Esophagus muscularis mucosa (tissue), 4 donors: ENCODE measurements at regions not wholly inside any gene's neighbourhood (a gene's known extent, or its start where the extent isn't known, plus 50 kb on each side); places are given as distances from the start of the nearest gene placed in this dataset.

Source experiments
- DNase-seq: peaks from one replicate; pipeline ENCODE4 v3.0.0-alpha.2; 2017; ENCODE audit errors: extremely low spot score
- H3K27ac ChIP-seq, 4 donors: fragments of 200-600 bp; sonication (generic); replicated peaks in 1 of 4; 1 replicate in 3 of 4; 2 replicates in 1 of 4; pipeline ENCODE4 v1.5.1; 2016 to 2019; ENCODE audit warnings: mild to moderate bottlenecking in 1 of 4
- H3K27me3 ChIP-seq, 4 donors: fragments of 200-600 bp; sonication (generic); one replicate each; pipeline versions ENCODE4 v1.5.1 to v1.6.0; 2016 to 2019
- H3K36me3 ChIP-seq, 4 donors: fragments of 200-600 bp; sonication (generic); one replicate each; pipeline ENCODE4 v1.5.1; 2016 to 2019
- H3K4me1 ChIP-seq, 4 donors: fragments of 200-600 bp; sonication (generic); one replicate each; pipeline ENCODE4 v1.5.1; 2016 to 2019
- H3K4me3 ChIP-seq, 4 donors: fragments of 200-600 bp; sonication (generic); 1 replicate in 2 of 4; 2 replicates in 2 of 4; pipeline ENCODE4 v1.5.1; 2016 to 2019; ENCODE audit warnings: mild to moderate bottlenecking in 4 of 4, moderate library complexity in 1 of 4
- H3K9me3 ChIP-seq, 4 donors: fragments of 200-600 bp; sonication (generic); 1 replicate in 3 of 4; 2 replicates in 1 of 4; pipeline ENCODE4 v1.5.1; 2016 to 2019
- EP300 ChIP-seq: sonication (generic); formaldehyde crosslinking; IDR thresholded peaks from one replicate; pipeline ENCODE4 v1.6.1; 2017; ENCODE audit warnings: antibody characterized with exemption
- POLR2A ChIP-seq: fragments of 450-650 bp; IDR thresholded peaks from one replicate; pipeline ENCODE4 v1.6.1; 2017; ENCODE audit warnings: antibody characterized with exemption, moderate library complexity, mild to moderate bottlenecking, low read depth
- POLR2AphosphoS5 ChIP-seq, 2 donors: sonication (generic); formaldehyde crosslinking; IDR thresholded peaks; one replicate each; pipeline ENCODE4 v1.6.1; 2017; ENCODE audit warnings: antibody characterized with exemption in 2 of 2
- WGBS: methylation state at CpG from one replicate; pipeline ENCODE4 v1.1.5; 2018; 5-methylcytosine and 5-hydroxymethylcytosine counted together
- intact Hi-C: fragments of 100-400 bp; cut with DNase I; formaldehyde crosslinking; loops from one replicate; pipeline ENCODE4 v1.15.1; 2023
- TF ChIP-seq, protein P1 (sequence below), 3 experiments: fragments of 200-600 bp in 2 of 3; fragments of 450-650 bp in 1 of 3; sonication (generic) in 2 of 3; IDR thresholded peaks; one replicate each; pipeline ENCODE4 v1.5.1; 2017 to 2019; ENCODE audit warnings: antibody characterized with exemption in 3 of 3, mild to moderate bottlenecking in 2 of 3, moderate library complexity in 1 of 3

DNA sequence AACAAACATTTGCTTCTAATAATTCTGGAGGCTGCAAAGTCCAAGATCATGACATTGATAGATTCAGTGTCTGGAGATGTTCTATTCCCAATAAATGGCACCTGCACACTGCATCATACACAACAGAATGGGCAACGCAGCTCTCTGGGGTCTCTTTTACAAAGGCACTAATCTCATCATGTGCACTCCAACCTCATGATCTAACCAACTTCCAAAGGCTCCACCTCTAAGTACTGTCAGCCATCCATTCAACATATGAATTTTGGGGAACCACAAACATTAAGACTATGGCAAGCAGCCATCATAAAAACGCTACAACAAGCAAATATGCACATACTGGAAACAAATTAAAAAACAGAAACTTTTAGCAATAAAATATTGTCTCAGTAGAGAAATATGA is 121.1 kb downstream of the CYLC2 start:
- Histone ChIP-seq H3K4me1 (no peaks in the 10 kb centered on the region), H3K27me3 (no peaks in the 10 kb centered on the region), H3K36me3 (no peaks in the 10 kb centered on the region), H3K9me3 (no peaks in the 10 kb centered on the region), H3K4me3 (no peak overlapping the region), H3K27ac (no peak overlapping the region)
- intact Hi-C loops: no loop called here
- WGBS: 59% methylated on average over 2 of the region's 2 CpGs
- DNase-seq: no peak
- TF ChIP-seq, protein P1, sequence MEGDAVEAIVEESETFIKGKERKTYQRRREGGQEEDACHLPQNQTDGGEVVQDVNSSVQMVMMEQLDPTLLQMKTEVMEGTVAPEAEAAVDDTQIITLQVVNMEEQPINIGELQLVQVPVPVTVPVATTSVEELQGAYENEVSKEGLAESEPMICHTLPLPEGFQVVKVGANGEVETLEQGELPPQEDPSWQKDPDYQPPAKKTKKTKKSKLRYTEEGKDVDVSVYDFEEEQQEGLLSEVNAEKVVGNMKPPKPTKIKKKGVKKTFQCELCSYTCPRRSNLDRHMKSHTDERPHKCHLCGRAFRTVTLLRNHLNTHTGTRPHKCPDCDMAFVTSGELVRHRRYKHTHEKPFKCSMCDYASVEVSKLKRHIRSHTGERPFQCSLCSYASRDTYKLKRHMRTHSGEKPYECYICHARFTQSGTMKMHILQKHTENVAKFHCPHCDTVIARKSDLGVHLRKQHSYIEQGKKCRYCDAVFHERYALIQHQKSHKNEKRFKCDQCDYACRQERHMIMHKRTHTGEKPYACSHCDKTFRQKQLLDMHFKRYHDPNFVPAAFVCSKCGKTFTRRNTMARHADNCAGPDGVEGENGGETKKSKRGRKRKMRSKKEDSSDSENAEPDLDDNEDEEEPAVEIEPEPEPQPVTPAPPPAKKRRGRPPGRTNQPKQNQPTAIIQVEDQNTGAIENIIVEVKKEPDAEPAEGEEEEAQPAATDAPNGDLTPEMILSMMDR (IDR thresholded peaks at IDR 0.05): no peak

GRCh38 chr9:103126494-103126893 is 131.4 kb downstream of the CYLC2 start:
- intact Hi-C loops: no loop called here
- H3K27me3 ChIP-seq: no peaks in the 10 kb centered on the region
- no peaks in the 10 kb centered on the region for H3K36me3 ChIP-seq
- TF ChIP-seq POLR2A (no peak), POLR2AphosphoS5 (IDR thresholded peaks at IDR 0.05) (no peak), EP300 (no peak)
- TF ChIP-seq, protein P1 (IDR thresholded peaks at IDR 0.05): no peak
- 74% methylated on average over 2 of the region's 2 CpGs for WGBS
- no peak overlapping the region for H3K27ac ChIP-seq
- H3K4me3 ChIP-seq: no peak overlapping the region
- H3K4me1 ChIP-seq: no peaks in the 10 kb centered on the region
- no peak for DNase-seq
- peaks cover 0 to 32% (median 9%) of the 10 kb centered on the region in 4 donors for H3K9me3 ChIP-seq

- no peak for DNase-seq
- H3K36me3 ChIP-seq: no peaks in the 10 kb centered on the region
- H3K9me3 ChIP-seq: no peaks in the 10 kb centered on the region
- H3K4me1 ChIP-seq: no peaks in the 10 kb centered on the region
- WGBS: 85% methylated on average over 2 of the region's 2 CpGs
- intact Hi-C loops: no loop called here
- no peak overlapping the region for H3K27ac ChIP-seq
- no peaks in the 10 kb centered on the region for H3K27me3 ChIP-seq
- no peak overlapping the region for H3K4me3 ChIP-seq
- TF ChIP-seq POLR2AphosphoS5 (IDR thresholded peaks at IDR 0.05) (no peak), POLR2A (no peak), EP300 (no peak)
- TF ChIP-seq, protein P1 (IDR thresholded peaks at IDR 0.05): no peak
Observed at GRCh38 chr9:103139891-103140290, 144.8 kb downstream of the CYLC2 start.

DNA sequence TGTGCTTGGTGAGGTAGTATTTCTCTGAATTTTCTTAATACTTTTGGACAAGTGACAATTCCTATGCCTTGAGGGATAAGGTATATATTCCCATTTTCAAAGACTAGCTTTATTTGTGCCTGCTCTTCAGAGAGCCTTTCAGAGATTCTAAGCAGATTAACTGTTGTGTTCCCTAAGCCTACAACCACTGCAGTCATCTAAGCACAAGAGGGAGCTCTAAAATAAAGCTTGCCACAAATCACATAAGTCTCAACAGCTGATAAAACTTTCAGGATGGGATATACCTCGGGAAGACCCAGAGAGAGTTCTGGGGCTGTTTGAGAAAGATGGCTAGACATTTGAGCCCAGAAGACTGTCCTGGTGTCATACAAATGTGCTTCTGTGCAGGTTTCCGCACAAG is 157.3 kb downstream of the CYLC2 start:
- WGBS: 65% methylated on average over 2 of the region's 2 CpGs
- TF ChIP-seq EP300: no peak
- TF ChIP-seq POLR2AphosphoS5 (IDR thresholded peaks at IDR 0.05): no peak
- TF ChIP-seq, protein P1 (IDR thresholded peaks at IDR 0.05): no peak
- no peak for TF ChIP-seq POLR2A

DNA sequence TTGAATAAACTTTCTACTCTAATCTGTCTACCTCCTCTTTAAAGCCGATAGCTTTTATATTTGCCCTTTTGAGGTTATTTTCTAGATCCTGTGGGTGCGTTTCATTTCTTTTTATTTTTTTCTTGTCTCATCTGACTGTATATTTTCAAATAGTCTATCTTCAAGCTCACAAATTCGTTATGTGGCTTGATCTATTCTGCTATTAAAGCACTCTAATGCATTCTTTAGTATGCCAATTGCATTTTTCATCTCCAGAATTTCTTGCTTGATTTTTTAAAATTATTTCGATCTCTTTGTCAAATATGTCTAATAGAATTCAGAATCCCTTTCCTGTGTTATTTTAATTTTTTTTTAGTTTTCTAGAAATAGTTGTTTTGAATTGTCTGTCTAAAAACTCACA is 172.4 kb downstream of the CYLC2 start:
- Histone ChIP-seq H3K4me1 (no peaks in the 10 kb centered on the region), H3K36me3 (no peaks in the 10 kb centered on the region), H3K4me3 (no peak overlapping the region), H3K27me3 (no peaks in the 10 kb centered on the region), H3K27ac (no peak overlapping the region), H3K9me3 (peaks cover 0 to 33% (median 7%) of the 10 kb centered on the region in 4 donors)
- TF ChIP-seq EP300 (no peak), POLR2A (no peak), POLR2AphosphoS5 (IDR thresholded peaks at IDR 0.05) (no peak)
- TF ChIP-seq, protein P1 (IDR thresholded peaks at IDR 0.05): no peak
- WGBS: 76% methylated on average over 4 of the region's 4 CpGs
- no peak for DNase-seq
- intact Hi-C loops: no loop called here

More for the DNA sequence above, 157.3 kb downstream of the CYLC2 start:
- Histone ChIP-seq H3K27me3 (no peaks in the 10 kb centered on the region), H3K36me3 (no peaks in the 10 kb centered on the region), H3K9me3 (peaks cover 0 to 8% (median 2%) of the 10 kb centered on the region in 4 donors), H3K27ac (no peak overlapping the region), H3K4me3 (no peak overlapping the region), H3K4me1 (no peaks in the 10 kb centered on the region)
- intact Hi-C loops: no loop called here
- no peak for DNase-seq
